H1 (cell line): ENCODE measurements at regions not wholly inside any gene's neighbourhood (a gene's known extent, or its start where the extent isn't known, plus 50 kb on each side); places are given as distances from the start of the nearest gene placed in this dataset.

ENCODE experiments used
- CTCF ChIA-PET: fragments of 300-600 bp; sonication (Branson Sonifier 250); formaldehyde crosslinking; loops from one replicate; lab custom pipeline; 2021; ENCODE audit not compliant: partially characterized antibody; lab: Charles Lee
- POLR2A ChIA-PET: fragments of 300-600 bp; sonication (Branson Sonifier 250); formaldehyde crosslinking; loops from one replicate; lab custom pipeline; 2021; ENCODE audit warnings: inconsistent platforms; ENCODE audit not compliant: partially characterized antibody; lab: Charles Lee
- DNase-seq, 2 experiments: peaks; one replicate each; pipeline versions ENCODE4 v3.0.0 to v3.0.0-alpha.2; 2010 to 2022; ENCODE audit warnings: low spot score in 2 of 2, low read depth in 1 of 2, mixed read lengths in 1 of 2
- FAIRE-seq: peaks from 2 replicates; lab custom pipeline; 2011; peaks lifted over from hg19 to GRCh38; lab: Jason Lieb, UNC
- H2AFZ ChIP-seq: 2 replicates; pipeline ENCODE4 v1.8.1; 2012; ENCODE audit warnings: low read length, inconsistent platforms
- H2AK5ac ChIP-seq: 2 replicates; pipeline ENCODE4 v1.6.1; 2013; ENCODE audit warnings: low read depth, low read length
- H2BK120ac ChIP-seq: replicated peaks from 2 replicates; pipeline ENCODE3; 2013; ENCODE audit warnings: low read depth, low read length, inconsistent platforms
- H2BK12ac ChIP-seq: 2 replicates; pipeline ENCODE4 v1.6.1; 2013; ENCODE audit warnings: low read depth, low read length
- H2BK15ac ChIP-seq: 2 replicates; pipeline ENCODE4 v1.6.1; 2013; ENCODE audit warnings: low read length
- H2BK20ac ChIP-seq: 2 replicates; pipeline ENCODE4 v1.6.1; 2013; ENCODE audit warnings: low read length
- H2BK5ac ChIP-seq: 2 replicates; pipeline ENCODE4 v1.6.1; 2013; ENCODE audit warnings: low read depth, low read length
- H3K14ac ChIP-seq: 2 replicates; pipeline ENCODE4 v1.6.1; 2013; ENCODE audit warnings: inconsistent platforms; ENCODE audit not compliant: insufficient read length
- H3K18ac ChIP-seq: 2 replicates; pipeline ENCODE4 v1.6.1; 2013; ENCODE audit warnings: low read length; ENCODE audit errors: extremely low read depth
- H3K23ac ChIP-seq: 2 replicates; pipeline ENCODE4 v1.6.1; 2013; ENCODE audit warnings: inconsistent platforms; ENCODE audit not compliant: insufficient read length
- H3K23me2 ChIP-seq: 2 replicates; pipeline ENCODE4 v1.6.1; 2013; ENCODE audit warnings: low read depth, low read length
- H3K27ac ChIP-seq: 2 replicates; pipeline ENCODE4 v1.6.1; 2011; ENCODE audit warnings: low read depth, low read length, inconsistent platforms
- H3K27me3 ChIP-seq, 4 experiments: replicated peaks in 1 of 4; 1 replicate in 1 of 4; 2 replicates in 3 of 4; pipeline versions ENCODE4 v1.6.1 to v1.8.1; 2011 to 2013; ENCODE audit warnings: low read length in 3 of 4, mild to moderate bottlenecking in 3 of 4, inconsistent platforms in 2 of 4, mixed read lengths in 2 of 4, moderate library complexity in 1 of 4; ENCODE audit not compliant: control insufficient read depth in 3 of 4, insufficient read depth in 3 of 4; ENCODE audit errors: extremely low read depth in 1 of 4
- H3K36me3 ChIP-seq, 4 experiments: 2 replicates each; pipeline versions ENCODE4 v1.6.1 to v1.8.1; 2011 to 2013; ENCODE audit warnings: mild to moderate bottlenecking in 4 of 4, low read length in 3 of 4, moderate library complexity in 2 of 4, control low read depth in 1 of 4, inconsistent platforms in 1 of 4; ENCODE audit not compliant: insufficient read depth in 4 of 4, control insufficient read depth in 2 of 4
- H3K4ac ChIP-seq: replicated peaks from 2 replicates; pipeline ENCODE3; 2013; ENCODE audit warnings: low read length, low read depth, mixed read lengths, inconsistent platforms; ENCODE audit not compliant: insufficient read length
- H3K4me1 ChIP-seq, 4 experiments: replicated peaks in 1 of 4; 1 replicate in 1 of 4; 2 replicates in 3 of 4; pipeline versions ENCODE4 v1.6.1 to v1.8.1; 2011 to 2013; ENCODE audit warnings: low read length in 3 of 4, inconsistent platforms in 2 of 4, mixed read lengths in 1 of 4; ENCODE audit not compliant: insufficient read depth in 4 of 4, control insufficient read depth in 3 of 4
- H3K4me2 ChIP-seq, 2 experiments: 2 replicates each; pipeline versions ENCODE4 v1.6.1 to v1.8.1; 2011 to 2013; ENCODE audit warnings: low read depth in 2 of 2, low read length in 2 of 2, control low read depth in 1 of 2, inconsistent platforms in 1 of 2, mild to moderate bottlenecking in 1 of 2; ENCODE audit not compliant: insufficient read depth in 1 of 2
- H3K4me3 ChIP-seq, 4 experiments: fragments of 200-600, 300-600 bp in 1 of 4; sonication (generic), shearing (Covaris generic), sonication (Bioruptor Twin) in 1 of 4; 2 replicates each; pipeline versions ENCODE4 v1.5.1 to v1.8.1; 2011 to 2016; ENCODE audit warnings: low read length in 4 of 4, low read depth in 3 of 4, control low read depth in 2 of 4, inconsistent platforms in 2 of 4, mild to moderate bottlenecking in 2 of 4, mixed read lengths in 1 of 4, moderate library complexity in 1 of 4; ENCODE audit not compliant: insufficient read depth in 2 of 4; ENCODE audit errors: extremely low read depth in 1 of 4
- H3K56ac ChIP-seq: replicated peaks from 2 replicates; pipeline ENCODE3; 2013; ENCODE audit warnings: low read depth, mild to moderate bottlenecking, mixed read lengths, low read length, inconsistent platforms; ENCODE audit not compliant: insufficient read length
- H3K79me1 ChIP-seq: 2 replicates; pipeline ENCODE4 v1.6.1; 2013; ENCODE audit warnings: low read depth, low read length, control low read depth
- H3K79me2 ChIP-seq, 2 experiments: 2 replicates each; pipeline versions ENCODE4 v1.6.1 to v1.8.1; 2012 to 2013; ENCODE audit warnings: low read length in 2 of 2, mild to moderate bottlenecking in 2 of 2, inconsistent platforms in 1 of 2; ENCODE audit not compliant: insufficient read depth in 2 of 2, control insufficient read depth in 1 of 2
- H3K9ac ChIP-seq, 4 experiments: replicated peaks in 1 of 4; 1 replicate in 1 of 4; 2 replicates in 3 of 4; pipeline versions ENCODE4 v1.6.1 to v1.8.1; 2011 to 2013; ENCODE audit warnings: low read depth in 3 of 4, low read length in 3 of 4, control low read depth in 2 of 4, mild to moderate bottlenecking in 2 of 4, moderate library complexity in 2 of 4, inconsistent platforms in 1 of 4; ENCODE audit errors: extremely low read depth in 1 of 4
- H3K9me3 ChIP-seq, 2 experiments: 2 replicates each; pipeline versions ENCODE4 v1.6.1 to v1.8.1; 2012 to 2013; ENCODE audit warnings: mild to moderate bottlenecking in 2 of 2, moderate library complexity in 2 of 2, control low read depth in 1 of 2, inconsistent platforms in 1 of 2, low read depth in 1 of 2, low read length in 1 of 2, mixed read lengths in 1 of 2; ENCODE audit not compliant: insufficient read depth in 2 of 2
- H4K20me1 ChIP-seq, 2 experiments: replicated peaks in 1 of 2; 2 replicates each; pipeline versions ENCODE3 to v1.8.1; 2011 to 2013; ENCODE audit warnings: inconsistent platforms in 2 of 2, low read length in 2 of 2, mild to moderate bottlenecking in 1 of 2; ENCODE audit not compliant: insufficient read depth in 2 of 2, control insufficient read depth in 1 of 2
- H4K5ac ChIP-seq: 2 replicates; pipeline ENCODE4 v1.6.1; 2013; ENCODE audit warnings: low read length, low read depth, mixed read lengths, inconsistent platforms; ENCODE audit not compliant: insufficient read length
- H4K8ac ChIP-seq: 2 replicates; pipeline ENCODE4 v1.8.0; 2013; ENCODE audit warnings: mild to moderate bottlenecking, moderate library complexity, low read length, inconsistent platforms; ENCODE audit not compliant: insufficient read depth; ENCODE audit errors: extremely low read depth
- H4K91ac ChIP-seq: replicated peaks from 2 replicates; pipeline ENCODE3; 2013; ENCODE audit warnings: low read length, mixed read lengths, inconsistent platforms; ENCODE audit not compliant: insufficient read length
- CEBPB ChIP-seq: IDR thresholded peaks from 2 replicates; pipeline ENCODE4 v1.6.1; 2012; ENCODE audit warnings: low read depth, low read length
- whole genome bisulfite sequencing, 2 experiments: shearing (Covaris generic) in 1 of 2; methylation state at CpG; one replicate each; pipeline versions ENCODE4 v1.1.6 to v1.1.7; 2013 to 2015; ENCODE audit warnings: low lambda C conversion rate in 2 of 2, mixed read lengths in 2 of 2, inconsistent platforms in 1 of 2, low coverage in 1 of 2, missing lambda C conversion rate in 1 of 2; ENCODE audit not compliant: insufficient replicate concordance in 2 of 2, insufficient coverage in 1 of 2, insufficient read length in 1 of 2; ENCODE audit errors: extremely low coverage in 1 of 2, missing lambda C conversion rate in 1 of 2; 5-methylcytosine and 5-hydroxymethylcytosine counted together
- TF ChIP-seq, protein P1 (sequence below): IDR thresholded peaks from 2 replicates; pipeline ENCODE4 v1.6.1; 2012; ENCODE audit warnings: inconsistent platforms
- TF ChIP-seq, protein P2 (sequence below): IDR thresholded peaks from 2 replicates; pipeline ENCODE4 v1.6.1; 2012; ENCODE audit warnings: inconsistent platforms

DNA sequence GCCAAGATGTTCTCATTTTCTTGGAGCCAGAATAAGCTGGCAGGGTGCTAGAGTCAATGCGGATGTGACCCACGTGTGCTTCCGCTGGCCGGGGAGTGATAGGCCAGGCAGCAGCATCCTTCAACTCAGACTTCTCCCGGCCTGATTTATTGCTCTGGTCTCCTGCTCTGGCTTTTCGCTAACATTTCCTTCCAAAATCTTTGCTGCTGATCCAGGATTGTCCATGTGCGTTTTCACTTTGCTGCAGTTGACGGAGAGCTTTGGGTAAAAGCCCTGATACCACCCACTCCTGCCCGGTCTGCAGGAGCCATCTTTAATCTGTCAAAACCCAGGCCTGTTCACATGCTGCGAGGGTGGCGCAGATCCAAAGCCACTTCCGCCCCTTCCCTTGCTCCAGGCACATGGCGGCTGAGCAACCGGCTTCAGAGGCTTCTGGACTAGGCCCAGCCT, 106.8 kb downstream of the CYP26A1 start:
- no peak for DNase-seq

More for the DNA sequence above, 106.8 kb downstream of the CYP26A1 start:
- H3K27ac ChIP-seq, result no peak overlapping the region
- no peak overlapping the region for H4K91ac ChIP-seq
- 91% methylated on average over 14 of the region's 14 CpGs; no CpG with 5 or more reads in 1 of the 2 experiments for WGBS, 2 experiments
- POLR2A ChIA-PET, result no interaction called here
- H4K5ac ChIP-seq, result no peak overlapping the region
- H2BK5ac ChIP-seq, result 0 out of 2 replicates have a peak overlapping the region, but pooled peaks have one; percentile 24
- no peaks in the 10 kb centered on the region for H4K20me1 ChIP-seq
- H4K8ac ChIP-seq, result no peak overlapping the region
- no peak overlapping the region for H3K4me3 ChIP-seq
- H3K14ac ChIP-seq, result no peak overlapping the region
- no peak for FAIRE-seq
- H3K4me2 ChIP-seq, result no peak overlapping the region
- no peak overlapping the region for H2BK12ac ChIP-seq
- H3K79me1 ChIP-seq, result no peaks in the 10 kb centered on the region
- TF ChIP-seq, protein P1, sequence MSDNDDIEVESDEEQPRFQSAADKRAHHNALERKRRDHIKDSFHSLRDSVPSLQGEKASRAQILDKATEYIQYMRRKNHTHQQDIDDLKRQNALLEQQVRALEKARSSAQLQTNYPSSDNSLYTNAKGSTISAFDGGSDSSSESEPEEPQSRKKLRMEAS, result peak; percentile 41
- TF ChIP-seq, protein P2, sequence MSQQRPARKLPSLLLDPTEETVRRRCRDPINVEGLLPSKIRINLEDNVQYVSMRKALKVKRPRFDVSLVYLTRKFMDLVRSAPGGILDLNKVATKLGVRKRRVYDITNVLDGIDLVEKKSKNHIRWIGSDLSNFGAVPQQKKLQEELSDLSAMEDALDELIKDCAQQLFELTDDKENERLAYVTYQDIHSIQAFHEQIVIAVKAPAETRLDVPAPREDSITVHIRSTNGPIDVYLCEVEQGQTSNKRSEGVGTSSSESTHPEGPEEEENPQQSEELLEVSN, result 0 out of 2 replicates have a peak, but pooled peaks have one; percentile 15
- TF ChIP-seq CEBPB, result no peak
- H2BK15ac ChIP-seq, result no peak overlapping the region
- no peaks in the 10 kb centered on the region for H3K23me2 ChIP-seq
- H3K36me3 ChIP-seq, result no peaks in the 10 kb centered on the region
- no peak overlapping the region for H2BK20ac ChIP-seq
- H2BK120ac ChIP-seq, result no peak overlapping the region
- no peak overlapping the region for H2AK5ac ChIP-seq
- no peaks in the 10 kb centered on the region for H3K9me3 ChIP-seq
- H3K4ac ChIP-seq, result no peak overlapping the region
- no peaks in the 10 kb centered on the region; a peak in 1 of 7 replicates for H3K27me3 ChIP-seq
- H3K23ac ChIP-seq, result no peak overlapping the region
- H2AFZ ChIP-seq, result peak overlapping the region; percentile 89; the same call in 1 of the 2 replicates
- H3K4me1 ChIP-seq, result no peaks in the 10 kb centered on the region
- CTCF ChIA-PET, result interaction anchor here (1.0 kb wide), 1 partner anchor 13 kb away, joined by 3 read pairs; no protein-coding TSS in a partner anchor
- H3K9ac ChIP-seq, result no peak overlapping the region
- no peak overlapping the region for H3K56ac ChIP-seq
- H3K79me2 ChIP-seq, result no peaks in the 10 kb centered on the region
- H3K18ac ChIP-seq, result no peak overlapping the region
